ENCODE measurements at regions not wholly inside any gene's neighbourhood (a gene's known extent, or its start where the extent isn't known, plus 50 kb on each side); places are given as distances from the start of the nearest gene placed in this dataset.

DNA sequence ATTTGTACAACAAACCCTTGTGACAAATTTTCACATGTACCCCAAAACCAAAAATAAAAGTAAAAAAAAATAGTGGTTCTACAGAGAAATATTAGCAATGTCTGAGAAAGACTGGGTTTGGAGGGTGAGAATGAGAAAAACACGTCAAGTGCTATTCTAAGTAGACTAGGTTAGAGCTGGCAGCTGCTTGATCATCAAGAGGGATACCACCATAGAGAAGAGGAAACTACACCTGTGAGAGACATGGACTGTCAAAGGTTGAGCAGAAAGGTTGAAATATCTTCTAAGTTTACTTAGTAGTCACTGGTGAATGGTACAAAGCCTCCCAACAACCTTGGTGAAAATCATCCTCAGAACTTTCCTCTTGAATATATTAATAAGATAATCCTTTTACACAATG is 126.9 kb upstream of the ITGA4 start:
- DNase-seq (ENCODE audit: low read depth in 1 of 2, low spot score in 1 of 2): no peak
- in situ Hi-C loops (cut with HindIII; ENCODE audit: low pct_unique_long_range_greater_than_20kb, low sequenced_read_pairs): no loop called here
- TF ChIP-seq JUND (IDR thresholded peaks at IDR 0.05; ENCODE audit: low read depth): no peak

DNA sequence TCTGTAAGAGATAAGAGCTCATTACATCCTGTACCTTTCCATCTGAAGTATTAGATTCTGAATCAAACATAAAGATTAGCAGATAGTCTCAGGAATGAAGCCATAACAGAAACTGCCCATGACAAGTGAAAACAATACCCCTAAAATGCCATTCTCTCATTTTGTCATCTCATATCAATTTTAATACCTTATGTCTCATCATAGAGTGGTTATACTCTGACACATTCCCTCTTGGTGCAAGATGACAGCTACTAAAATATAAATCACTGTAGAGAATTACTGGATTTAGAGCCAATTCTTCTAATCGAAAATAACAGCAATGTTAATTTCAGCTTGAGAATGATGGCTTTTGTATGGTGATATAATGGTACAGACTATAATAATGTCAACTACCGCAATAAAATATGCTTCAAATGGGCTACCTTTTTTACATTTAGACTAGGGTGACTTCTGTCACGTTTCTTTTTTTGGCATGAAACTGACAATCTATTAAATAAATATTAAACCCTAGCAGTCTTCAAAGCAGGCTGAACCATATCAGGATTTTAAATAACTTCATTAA is 125.1 kb upstream of the ITGA4 start:
- in situ Hi-C loops (cut with HindIII; ENCODE audit: low pct_unique_long_range_greater_than_20kb, low sequenced_read_pairs): no loop called here
- no peak for DNase-seq (ENCODE audit: low read depth in 1 of 2, low spot score in 1 of 2)
- no peak for TF ChIP-seq JUND (IDR thresholded peaks at IDR 0.05; ENCODE audit: low read depth)

DNA sequence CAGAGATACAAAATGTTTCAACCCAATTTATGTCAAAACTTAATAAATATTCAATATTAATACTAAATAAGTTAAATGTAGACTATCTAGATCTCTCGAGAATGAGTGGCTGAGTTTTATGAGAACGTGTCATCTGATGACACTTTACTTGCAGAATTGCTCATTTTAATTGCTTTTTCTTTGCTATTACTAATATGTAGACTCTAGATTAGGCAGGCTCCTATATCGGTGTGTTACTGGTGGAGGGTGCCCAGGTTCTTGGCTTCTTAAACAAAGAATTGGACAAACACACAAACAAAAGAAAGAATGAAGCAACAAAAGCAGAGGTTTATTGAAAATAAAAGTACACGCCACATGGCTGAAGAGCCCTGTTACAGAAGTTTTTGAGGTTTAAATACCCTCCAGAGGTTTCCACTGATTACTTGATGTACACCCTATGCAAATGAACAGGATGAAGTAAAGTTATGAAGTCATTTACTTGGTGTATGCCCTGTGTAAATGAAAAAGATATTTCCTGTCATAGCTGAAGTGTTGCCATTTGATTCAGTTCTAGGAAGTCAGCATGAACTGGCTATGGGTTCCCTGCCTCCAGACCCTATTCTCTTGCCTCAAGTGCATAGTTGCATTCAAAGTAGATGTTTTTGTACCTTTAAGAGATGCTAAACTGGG is 122.9 kb upstream of the ITGA4 start:
- in situ Hi-C loops (cut with HindIII; ENCODE audit: low pct_unique_long_range_greater_than_20kb, low sequenced_read_pairs): no loop called here
- no peak for TF ChIP-seq JUND (IDR thresholded peaks at IDR 0.05; ENCODE audit: low read depth)
- no peak for DNase-seq (ENCODE audit: low read depth in 1 of 2, low spot score in 1 of 2)

DNA sequence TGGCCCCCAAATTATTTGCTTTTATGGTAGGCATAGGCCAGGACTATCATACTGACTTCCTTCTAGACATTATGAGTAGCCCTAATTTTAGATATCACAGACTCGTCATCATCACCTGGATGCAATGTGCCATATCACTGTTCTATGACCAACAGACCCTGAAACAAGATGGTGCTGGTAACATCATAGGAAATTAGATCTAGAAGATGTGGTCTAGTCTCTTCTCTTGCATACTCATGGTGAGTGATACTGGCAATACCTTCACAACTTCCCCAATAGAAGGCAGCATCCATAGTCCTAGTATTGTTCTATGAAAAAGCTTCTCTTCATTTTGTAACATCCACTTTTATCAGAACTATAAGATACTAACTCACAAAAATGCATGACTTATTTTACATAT is 116.3 kb upstream of the ITGA4 start:
- no peak for TF ChIP-seq JUND (IDR thresholded peaks at IDR 0.05; ENCODE audit: low read depth)
- in situ Hi-C loops (cut with HindIII; ENCODE audit: low pct_unique_long_range_greater_than_20kb, low sequenced_read_pairs): no loop called here
- no peak for DNase-seq (ENCODE audit: low read depth in 1 of 2, low spot score in 1 of 2)

DNA sequence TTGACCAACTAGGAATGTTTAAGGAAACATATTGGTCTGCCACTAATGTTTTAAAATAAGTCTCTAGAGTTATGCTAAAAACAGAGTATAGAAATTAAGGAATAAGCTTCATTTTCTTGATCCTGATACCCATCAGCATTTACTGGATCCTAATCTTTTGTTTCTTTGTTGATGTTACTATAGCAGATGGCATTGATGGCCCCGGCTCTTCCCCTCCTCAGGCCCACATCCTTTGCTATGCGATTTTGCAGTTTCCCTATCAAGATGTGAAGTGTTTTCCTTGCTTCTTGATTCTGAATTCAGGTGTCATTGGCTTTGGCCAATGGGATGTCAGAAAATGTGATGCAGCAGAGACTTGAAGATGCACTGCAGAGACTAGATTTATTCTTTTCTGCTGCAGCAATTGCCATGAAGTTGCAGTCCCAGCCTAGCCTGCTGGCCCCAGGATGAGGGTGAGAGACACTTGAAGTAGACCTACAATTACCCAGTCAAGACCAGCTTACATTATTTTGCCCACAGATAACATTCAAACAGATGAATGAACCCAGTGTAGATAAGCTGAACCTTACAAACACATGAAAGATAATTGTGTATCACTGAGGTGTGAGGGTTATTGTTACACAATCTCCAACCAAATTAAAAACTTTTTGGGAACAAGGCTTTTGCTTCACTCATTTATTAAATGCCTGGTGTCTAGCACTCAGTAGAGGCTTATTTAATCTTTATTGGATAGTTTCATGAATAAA is 115.2 kb upstream of the ITGA4 start:
- no peak for DNase-seq (ENCODE audit: low read depth in 1 of 2, low spot score in 1 of 2)
- in situ Hi-C loops (cut with HindIII; ENCODE audit: low pct_unique_long_range_greater_than_20kb, low sequenced_read_pairs): no loop called here
- no peak for TF ChIP-seq JUND (IDR thresholded peaks at IDR 0.05; ENCODE audit: low read depth)

DNA sequence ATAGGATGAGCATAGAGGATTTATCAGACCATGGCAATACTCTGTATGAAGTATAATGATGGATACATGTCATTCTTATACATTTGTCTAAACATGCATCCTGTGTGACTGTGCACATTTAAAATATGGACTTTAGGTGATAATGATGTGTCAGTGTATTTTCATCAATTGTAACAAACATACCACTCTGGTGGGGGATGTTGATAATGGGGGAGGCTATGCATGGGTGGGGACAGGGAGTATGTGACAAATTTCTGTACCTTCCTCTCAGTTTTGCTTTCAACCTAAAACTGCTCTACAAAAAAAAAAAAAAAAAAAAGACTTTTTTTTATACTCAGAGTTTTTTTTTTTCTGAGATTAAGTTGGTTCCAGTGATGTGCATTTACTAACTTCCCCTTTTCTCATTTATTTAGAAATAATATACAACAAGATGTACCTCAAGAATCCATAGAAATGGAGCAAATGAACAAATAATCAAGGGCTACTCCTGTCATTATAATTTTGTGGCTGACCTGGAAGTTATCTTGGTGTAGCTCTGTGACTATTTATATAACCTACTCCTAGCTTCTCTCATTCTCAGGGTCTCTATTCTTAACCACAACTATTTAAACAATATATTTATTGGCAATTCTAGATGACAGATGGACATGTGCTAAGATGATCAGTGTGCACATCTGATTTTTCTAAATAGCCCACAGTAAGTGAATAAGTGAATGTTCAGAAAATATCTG is 108.9 kb upstream of the ITGA4 start:
- no peak for DNase-seq (ENCODE audit: low read depth in 1 of 2, low spot score in 1 of 2)
- TF ChIP-seq JUND (IDR thresholded peaks at IDR 0.05; ENCODE audit: low read depth): no peak
- in situ Hi-C loops (cut with HindIII; ENCODE audit: low pct_unique_long_range_greater_than_20kb, low sequenced_read_pairs): no loop called here

DNA sequence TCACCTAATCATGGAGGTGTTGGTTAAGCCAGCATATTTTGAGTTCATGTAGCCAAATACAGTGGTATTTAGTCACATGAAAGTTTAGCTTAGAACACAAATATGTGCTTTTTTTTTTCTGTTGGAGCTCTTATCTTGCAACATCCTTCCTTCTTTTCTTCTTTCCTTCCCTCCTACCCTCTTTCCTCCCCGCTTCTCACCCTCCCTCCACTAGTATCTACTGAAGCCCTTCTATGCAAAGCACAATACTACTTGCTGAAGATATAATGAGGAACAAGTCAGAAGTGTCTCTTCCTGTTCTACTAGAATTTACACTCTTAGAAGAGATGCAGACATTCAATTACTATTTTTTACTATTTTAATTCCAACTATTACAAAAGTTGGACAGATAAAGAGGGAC is 105.0 kb upstream of the ITGA4 start:
- TF ChIP-seq JUND (IDR thresholded peaks at IDR 0.05; ENCODE audit: low read depth): no peak
- no peak for DNase-seq (ENCODE audit: low read depth in 1 of 2, low spot score in 1 of 2)
- in situ Hi-C loops (cut with HindIII; ENCODE audit: low pct_unique_long_range_greater_than_20kb, low sequenced_read_pairs): no loop called here

DNA sequence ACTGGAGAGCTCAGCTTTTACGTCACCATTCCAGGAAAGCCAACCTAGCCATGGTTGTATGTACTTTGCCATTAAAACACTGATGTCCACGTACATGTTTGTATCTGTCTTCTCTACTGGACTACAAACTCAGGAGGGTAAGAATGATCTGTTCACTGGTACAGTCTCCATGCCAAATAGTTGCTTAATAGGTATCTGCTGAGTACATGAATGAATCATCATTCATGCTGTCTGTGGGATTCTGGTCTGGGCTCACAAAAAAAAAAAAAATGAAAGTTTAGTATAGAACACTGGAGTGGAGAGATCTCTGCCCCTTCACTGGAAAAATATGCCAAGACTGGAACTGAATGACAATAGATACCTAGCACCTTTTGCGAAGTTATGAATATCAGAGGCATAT is 102.6 kb upstream of the ITGA4 start:
- no peak for DNase-seq (ENCODE audit: low read depth in 1 of 2, low spot score in 1 of 2)
- in situ Hi-C loops (cut with HindIII; ENCODE audit: low pct_unique_long_range_greater_than_20kb, low sequenced_read_pairs): no loop called here
- TF ChIP-seq JUND (IDR thresholded peaks at IDR 0.05; ENCODE audit: low read depth): no peak

DNA sequence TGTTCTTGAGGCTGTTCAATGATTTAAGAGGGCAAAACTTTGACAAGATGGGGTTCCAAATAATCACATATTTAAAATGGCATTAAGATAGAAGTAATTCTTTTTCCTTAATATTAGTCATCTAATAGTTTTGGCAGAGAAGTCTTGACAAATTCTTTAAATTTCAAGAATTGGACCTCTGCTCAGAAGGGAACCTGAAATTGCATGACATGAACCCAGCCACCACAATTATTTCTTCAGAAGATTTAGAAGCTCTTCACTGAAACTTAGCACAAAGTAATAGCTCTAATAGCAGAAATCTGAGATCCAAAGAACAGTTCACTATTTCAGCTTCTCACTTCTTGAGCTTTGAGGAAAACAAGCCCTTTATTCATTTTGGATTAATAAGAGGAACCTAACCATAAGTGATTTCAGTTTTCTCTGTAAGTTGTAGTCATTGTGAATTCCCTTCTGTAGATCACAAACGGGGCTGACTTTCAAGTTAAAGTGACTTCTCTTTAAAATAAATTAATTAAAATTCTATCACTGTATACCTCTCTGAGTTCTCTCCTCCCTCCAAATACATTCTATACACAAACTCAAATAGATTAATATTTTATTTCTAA is 100.6 kb upstream of the ITGA4 start:
- in situ Hi-C loops (cut with HindIII; ENCODE audit: low pct_unique_long_range_greater_than_20kb, low sequenced_read_pairs): no loop called here
- TF ChIP-seq JUND (IDR thresholded peaks at IDR 0.05; ENCODE audit: low read depth): no peak
- no peak for DNase-seq (ENCODE audit: low read depth in 1 of 2, low spot score in 1 of 2)

DNA sequence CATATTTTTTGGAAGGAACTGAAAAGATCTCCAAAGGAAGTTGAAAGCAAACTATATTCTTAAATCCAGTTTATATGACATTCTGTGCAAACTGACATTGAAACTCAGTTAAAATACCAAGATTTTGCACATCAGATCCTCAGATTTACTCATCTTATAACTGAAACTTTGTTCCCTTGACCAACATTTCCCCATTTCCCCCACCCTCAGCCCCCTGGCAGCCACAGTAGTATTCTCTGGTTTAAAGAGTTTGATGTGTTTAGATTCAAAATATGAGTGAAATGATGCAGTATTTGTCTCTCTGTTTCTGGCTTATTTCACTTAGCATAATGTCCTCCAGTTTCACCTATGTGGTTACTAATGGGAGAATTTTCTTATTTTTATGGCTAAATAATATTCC is 99.2 kb upstream of the ITGA4 start:
- DNase-seq (ENCODE audit: low read depth in 1 of 2, low spot score in 1 of 2): no peak
- no peak for TF ChIP-seq JUND (IDR thresholded peaks at IDR 0.05; ENCODE audit: low read depth)
- in situ Hi-C loops (cut with HindIII; ENCODE audit: low pct_unique_long_range_greater_than_20kb, low sequenced_read_pairs): no loop called here

DNA sequence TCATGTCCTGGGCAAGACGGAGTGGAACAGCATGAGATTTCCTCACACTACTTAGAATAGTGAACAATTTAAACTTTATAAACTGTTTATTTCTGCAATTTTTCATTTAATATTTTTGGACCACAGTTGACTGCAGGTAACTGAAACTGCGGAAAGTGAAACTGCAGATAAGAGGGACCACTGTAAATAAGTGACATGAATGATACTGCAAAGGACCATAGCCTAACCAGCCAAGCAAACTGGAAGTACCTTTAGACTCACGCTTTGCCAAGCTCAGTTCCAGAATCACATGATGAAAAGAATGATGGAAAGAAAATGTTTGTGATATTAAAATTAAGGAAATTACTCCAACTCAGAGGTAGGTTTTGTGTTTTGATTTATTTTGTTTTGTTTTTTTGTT is 94.6 kb upstream of the ITGA4 start:
- no peak for DNase-seq (ENCODE audit: low read depth in 1 of 2, low spot score in 1 of 2)
- no peak for TF ChIP-seq JUND (IDR thresholded peaks at IDR 0.05; ENCODE audit: low read depth)
- in situ Hi-C loops (cut with HindIII; ENCODE audit: low pct_unique_long_range_greater_than_20kb, low sequenced_read_pairs): no loop called here

DNA sequence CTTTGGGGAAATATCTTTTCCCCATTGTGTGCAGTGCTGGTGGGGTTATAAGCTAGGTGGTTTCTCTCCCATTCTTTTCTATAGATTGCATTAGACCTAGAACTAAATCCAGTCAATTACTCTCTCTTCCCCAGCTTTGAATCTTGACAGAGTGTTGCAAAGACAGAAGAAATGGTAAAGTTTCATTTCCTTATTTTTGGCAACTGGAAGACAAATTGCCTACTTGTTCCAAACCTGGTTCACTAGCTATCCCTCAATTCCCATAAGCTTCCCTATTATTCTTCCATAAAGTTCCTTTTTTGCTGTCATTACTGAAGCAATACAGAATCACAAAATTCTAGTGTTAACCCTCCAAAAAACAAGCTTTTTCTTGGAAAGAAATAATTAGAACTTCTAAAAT is 94.0 kb upstream of the ITGA4 start:
- in situ Hi-C loops (cut with HindIII; ENCODE audit: low pct_unique_long_range_greater_than_20kb, low sequenced_read_pairs): no loop called here
- no peak for TF ChIP-seq JUND (IDR thresholded peaks at IDR 0.05; ENCODE audit: low read depth)
- no peak for DNase-seq (ENCODE audit: low read depth in 1 of 2, low spot score in 1 of 2)
